ENCODE measurements at regions not wholly inside any gene's neighbourhood (a gene's known extent, or its start where the extent isn't known, plus 50 kb on each side); places are given as distances from the start of the nearest gene placed in this dataset.
"Not testable (repeated sequence)": the region's sequence is repeated elsewhere in the genome, so short reads cannot be mapped to it uniquely, and the experiment has no call there.

DNA sequence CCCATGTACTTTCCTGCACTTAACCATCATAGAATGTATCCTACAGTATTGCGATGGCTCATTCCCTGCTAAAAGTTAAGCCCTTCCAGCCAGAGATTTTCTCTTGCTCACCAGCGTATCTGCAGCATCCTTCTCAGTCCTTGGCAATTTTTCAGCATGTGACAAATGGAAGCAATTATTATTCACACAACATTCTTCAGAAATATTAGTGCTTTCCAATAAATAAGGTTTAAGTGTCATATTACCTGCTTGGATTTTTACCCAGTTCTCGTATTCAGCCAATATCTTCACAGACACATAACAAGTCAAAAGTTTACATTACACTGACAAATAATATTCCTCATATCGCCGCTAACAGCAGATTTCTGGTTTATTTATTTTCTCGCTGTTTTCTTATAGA is 82.3 kb downstream of the POU4F1 start:
- no peak for ATAC-seq
- H3K27ac ChIP-seq (ENCODE audit: low read length), result no peak overlapping the region
- no peaks in the 10 kb centered on the region for H3K27me3 ChIP-seq (ENCODE audit: low read length)
- no peaks in the 10 kb centered on the region for H3K36me3 ChIP-seq (ENCODE audit: low read depth, low read length)
- DNase-seq, result no peak
- ChIA-PET POLR2A (ENCODE audit: unreplicated experiment) (no interaction called here), CTCF (no interaction called here)
- H3K4me2 ChIP-seq (ENCODE audit: low read length), result no peak overlapping the region
- no peak overlapping the region for H2AFZ ChIP-seq (ENCODE audit: low read length)
- no peaks in the 10 kb centered on the region for H3K9me3 ChIP-seq (ENCODE audit: low read length)
- H3K79me2 ChIP-seq (ENCODE audit: low read length), result no peaks in the 10 kb centered on the region
- H4K20me1 ChIP-seq (ENCODE audit: low read length), result no peaks in the 10 kb centered on the region
- intact Hi-C loops (cut with micrococcal nuclease), result no loop called here
- no peaks in the 10 kb centered on the region for H3K4me1 ChIP-seq (ENCODE audit: insufficient read depth, low read length)
- H3K9ac ChIP-seq (ENCODE audit: low read length), result no peak overlapping the region
- TF ChIP-seq EZH2phosphoT487 (IDR thresholded peaks at IDR 0.05; ENCODE audit: borderline replicate concordance, low read length) (no peak), EZH2 (IDR thresholded peaks at IDR 0.05; ENCODE audit: low read length, unreplicated experiment) (no peak)
- TF ChIP-seq, protein P1, sequence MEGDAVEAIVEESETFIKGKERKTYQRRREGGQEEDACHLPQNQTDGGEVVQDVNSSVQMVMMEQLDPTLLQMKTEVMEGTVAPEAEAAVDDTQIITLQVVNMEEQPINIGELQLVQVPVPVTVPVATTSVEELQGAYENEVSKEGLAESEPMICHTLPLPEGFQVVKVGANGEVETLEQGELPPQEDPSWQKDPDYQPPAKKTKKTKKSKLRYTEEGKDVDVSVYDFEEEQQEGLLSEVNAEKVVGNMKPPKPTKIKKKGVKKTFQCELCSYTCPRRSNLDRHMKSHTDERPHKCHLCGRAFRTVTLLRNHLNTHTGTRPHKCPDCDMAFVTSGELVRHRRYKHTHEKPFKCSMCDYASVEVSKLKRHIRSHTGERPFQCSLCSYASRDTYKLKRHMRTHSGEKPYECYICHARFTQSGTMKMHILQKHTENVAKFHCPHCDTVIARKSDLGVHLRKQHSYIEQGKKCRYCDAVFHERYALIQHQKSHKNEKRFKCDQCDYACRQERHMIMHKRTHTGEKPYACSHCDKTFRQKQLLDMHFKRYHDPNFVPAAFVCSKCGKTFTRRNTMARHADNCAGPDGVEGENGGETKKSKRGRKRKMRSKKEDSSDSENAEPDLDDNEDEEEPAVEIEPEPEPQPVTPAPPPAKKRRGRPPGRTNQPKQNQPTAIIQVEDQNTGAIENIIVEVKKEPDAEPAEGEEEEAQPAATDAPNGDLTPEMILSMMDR (conservative IDR thresholded peaks at IDR 0.05; ENCODE audit: low read depth, low read length), result no peak
- no TSS peak for BruUV-seq (replicated peaks)
- no peaks in the 10 kb centered on the region for H3K9me2 ChIP-seq (replicated peaks; ENCODE audit: low read length)
- H3K4me3 ChIP-seq (ENCODE audit: low read length), result no peak overlapping the region
- H3F3A ChIP-seq (ENCODE audit: low read length, unreplicated experiment), result no peaks in the 10 kb centered on the region

DNA sequence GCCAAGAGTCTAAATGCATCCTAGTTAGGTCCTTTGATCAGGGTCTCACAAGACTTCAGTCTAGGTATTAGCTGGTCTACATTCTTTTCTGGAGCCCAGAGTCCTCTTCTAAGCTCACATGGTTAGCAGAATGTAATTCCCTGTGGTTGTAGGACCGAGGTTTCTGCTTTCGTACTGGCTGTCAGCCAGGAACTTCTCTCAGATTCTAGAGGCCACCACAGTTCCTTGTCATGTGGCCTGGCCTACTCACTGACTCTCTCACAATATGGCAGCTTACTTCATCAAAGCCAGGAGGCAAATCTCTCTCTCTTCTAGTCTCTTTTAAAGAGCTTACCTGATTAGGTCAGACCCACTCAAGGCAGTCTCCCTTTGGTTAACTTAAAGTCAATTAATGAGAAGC is 82.9 kb downstream of the POU4F1 start:
- no peak overlapping the region for H3K9ac ChIP-seq (ENCODE audit: low read length)
- DNase-seq (no peak), ATAC-seq (no peak)
- no peaks in the 10 kb centered on the region for H3K4me1 ChIP-seq (ENCODE audit: insufficient read depth, low read length)
- H3K9me3 ChIP-seq (ENCODE audit: low read length), result no peaks in the 10 kb centered on the region
- no TSS peak for BruUV-seq (replicated peaks)
- H4K20me1 ChIP-seq (ENCODE audit: low read length), result no peaks in the 10 kb centered on the region
- no peaks in the 10 kb centered on the region for H3K27me3 ChIP-seq (ENCODE audit: low read length)
- H3K79me2 ChIP-seq (ENCODE audit: low read length), result no peaks in the 10 kb centered on the region
- ChIA-PET POLR2A (ENCODE audit: unreplicated experiment) (no interaction called here), CTCF (no interaction called here)
- H3K9me2 ChIP-seq (replicated peaks; ENCODE audit: low read length), result no peaks in the 10 kb centered on the region
- H3K4me3 ChIP-seq (ENCODE audit: low read length), result no peak overlapping the region
- H3K36me3 ChIP-seq (ENCODE audit: low read depth, low read length), result no peaks in the 10 kb centered on the region
- no peak overlapping the region for H3K4me2 ChIP-seq (ENCODE audit: low read length)
- TF ChIP-seq EZH2 (IDR thresholded peaks at IDR 0.05; ENCODE audit: low read length, unreplicated experiment), result no peak
- TF ChIP-seq EZH2phosphoT487 (IDR thresholded peaks at IDR 0.05; ENCODE audit: borderline replicate concordance, low read length), result no peak
- TF ChIP-seq, protein P1 (conservative IDR thresholded peaks at IDR 0.05; ENCODE audit: low read depth, low read length), result no peak
- no peak overlapping the region for H3K27ac ChIP-seq (ENCODE audit: low read length)
- no peak overlapping the region for H2AFZ ChIP-seq (ENCODE audit: low read length)
- intact Hi-C loops (cut with micrococcal nuclease), result no loop called here
- H3F3A ChIP-seq (ENCODE audit: low read length, unreplicated experiment), result no peaks in the 10 kb centered on the region

DNA sequence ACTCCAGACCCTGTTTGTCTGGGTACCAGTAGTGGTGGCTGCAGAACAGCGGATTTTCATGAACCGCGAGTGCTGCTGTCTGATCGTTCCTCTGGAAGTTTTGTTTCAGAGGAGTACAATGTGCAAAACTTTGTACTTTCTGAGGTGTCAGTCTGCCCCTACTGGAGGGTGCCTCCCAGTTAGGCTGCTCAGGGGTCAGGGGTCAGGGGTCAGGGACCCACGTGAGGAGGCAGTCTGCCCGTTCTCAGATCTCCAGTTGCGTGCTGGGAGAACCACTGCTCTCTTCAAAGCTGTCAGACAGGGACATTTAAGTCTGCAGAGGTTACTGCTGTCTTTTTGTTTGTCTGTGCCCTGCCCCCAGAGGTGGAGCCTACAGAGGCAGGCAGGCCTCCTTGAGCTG is 84.9 kb downstream of the POU4F1 start:
- DNase-seq; ATAC-seq; H3K27ac ChIP-seq (ENCODE audit: low read length); H3K9ac ChIP-seq (ENCODE audit: low read length); CTCF ChIA-PET; H3K4me2 ChIP-seq (ENCODE audit: low read length); H4K20me1 ChIP-seq (ENCODE audit: low read length); H3K9me3 ChIP-seq (ENCODE audit: low read length); BruUV-seq (replicated peaks); POLR2A ChIA-PET (ENCODE audit: unreplicated experiment); H3K36me3 ChIP-seq (ENCODE audit: low read depth, low read length); H3F3A ChIP-seq (ENCODE audit: low read length, unreplicated experiment); intact Hi-C loops (cut with micrococcal nuclease); H3K4me1 ChIP-seq (ENCODE audit: insufficient read depth, low read length); H3K9me2 ChIP-seq (replicated peaks; ENCODE audit: low read length); H3K79me2 ChIP-seq (ENCODE audit: low read length); H3K4me3 ChIP-seq (ENCODE audit: low read length); H3K27me3 ChIP-seq (ENCODE audit: low read length); H2AFZ ChIP-seq (ENCODE audit: low read length): not testable (repeated sequence)
